Naive thymus-derived CD4-positive, alpha-beta T cell (primary cell): ENCODE measurements at regions not wholly inside any gene's neighbourhood (a gene's known extent, or its start where the extent isn't known, plus 50 kb on each side); places are given as distances from the start of the nearest gene placed in this dataset.

Experiments used
- ATAC-seq: fragments of 150-1000 bp; cut with Tn5 transposase; 2 replicates; pipeline ENCODE4 v1.10.0; 2021; ENCODE audit warnings: mild to moderate bottlenecking, moderate library complexity
- CTCF ChIA-PET: fragments of 350-600 bp; sonication (Branson Sonifier 250); formaldehyde crosslinking; loops from one replicate; lab custom pipeline; 2021; ENCODE audit warnings: antibody characterized with exemption; lab: Charles Lee
- POLR2A ChIA-PET: fragments of 350-600 bp; sonication (Branson Sonifier 250); formaldehyde crosslinking; loops from one replicate; lab custom pipeline; 2021; ENCODE audit warnings: antibody characterized with exemption, inconsistent platforms; lab: Charles Lee
- DNase-seq, 9 donors: peaks; one replicate each; pipeline versions ENCODE4 v3.0.0 to v3.0.0-alpha.2; 2020 to 2022; ENCODE audit warnings: mixed read lengths in 1 of 9
- H3K27ac ChIP-seq: one replicate; pipeline ENCODE4 v1.7.0; 2013; ENCODE audit warnings: mild to moderate bottlenecking, low read depth, low read length, moderate library complexity
- H3K27me3 ChIP-seq, 2 donors: one replicate each; pipeline ENCODE4 v1.7.0; 2013; ENCODE audit warnings: low read length in 2 of 2, mild to moderate bottlenecking in 2 of 2, moderate library complexity in 2 of 2; ENCODE audit not compliant: control insufficient read depth in 2 of 2, insufficient read depth in 2 of 2
- H3K36me3 ChIP-seq, 3 experiments: 1 replicate in 2 of 3; 2 replicates in 1 of 3; pipeline ENCODE4 v1.7.0; 2013; ENCODE audit warnings: low read length in 3 of 3, mild to moderate bottlenecking in 3 of 3, moderate library complexity in 1 of 3; ENCODE audit not compliant: insufficient read depth in 3 of 3, control insufficient read depth in 2 of 3
- H3K4me1 ChIP-seq, 2 donors: one replicate each; pipeline ENCODE4 v1.7.0; 2013; ENCODE audit warnings: low read length in 2 of 2, mild to moderate bottlenecking in 2 of 2, moderate library complexity in 1 of 2; ENCODE audit not compliant: control insufficient read depth in 2 of 2, insufficient read depth in 2 of 2
- H3K4me3 ChIP-seq: 2 replicates; pipeline ENCODE4 v1.7.0; 2013; ENCODE audit warnings: mild to moderate bottlenecking, low read length
- H3K9me3 ChIP-seq, 3 experiments: 1 replicate in 2 of 3; 2 replicates in 1 of 3; pipeline ENCODE4 v1.7.0; 2013; ENCODE audit warnings: low read length in 3 of 3; ENCODE audit not compliant: control insufficient read depth in 2 of 3
- H3K27ac Mint-ChIP-seq, 9 donors: one replicate each; pipeline ENCODE4 v1.8.0; 2020 to 2022; ENCODE audit warnings: mixed read lengths in 9 of 9, mild to moderate bottlenecking in 8 of 9, moderate library complexity in 5 of 9, inconsistent platforms in 2 of 9
- H3K27me3 Mint-ChIP-seq, 5 donors: one replicate each; pipeline ENCODE4 v1.8.0; 2021 to 2022; ENCODE audit warnings: mixed read lengths in 5 of 5, mild to moderate bottlenecking in 1 of 5
- H3K36me3 Mint-ChIP-seq, 5 donors: one replicate each; pipeline ENCODE4 v1.8.0; 2020 to 2022; ENCODE audit warnings: mixed read lengths in 5 of 5, mild to moderate bottlenecking in 3 of 5, inconsistent platforms in 1 of 5
- H3K4me1 Mint-ChIP-seq, 7 donors: one replicate each; pipeline ENCODE4 v1.8.0; 2020 to 2022; ENCODE audit warnings: mixed read lengths in 7 of 7, mild to moderate bottlenecking in 3 of 7, inconsistent platforms in 1 of 7
- H3K4me3 Mint-ChIP-seq, 10 donors: one replicate each; pipeline ENCODE4 v1.8.0; 2020 to 2022; ENCODE audit warnings: mild to moderate bottlenecking in 10 of 10, mixed read lengths in 10 of 10, moderate library complexity in 6 of 10, inconsistent platforms in 2 of 10
- H3K9me3 Mint-ChIP-seq, 11 donors: one replicate each; pipeline ENCODE4 v1.8.0; 2020 to 2022; ENCODE audit warnings: mixed read lengths in 11 of 11, mild to moderate bottlenecking in 4 of 11, inconsistent platforms in 1 of 11, moderate library complexity in 1 of 11
- intact Hi-C, 2 donors: fragments of 100-400 bp; cut with micrococcal nuclease; formaldehyde crosslinking; loops; one replicate each; pipeline ENCODE4 v1.15.1; 2023

- no peak overlapping the region for H3K27ac ChIP-seq
- Mint-ChIP-seq H3K27me3 (peaks cover 0 to 29% (median 4%) of the 10 kb centered on the region in 5 donors), H3K27ac (no peak overlapping the region), H3K4me3 (no peak overlapping the region), H3K36me3 (no peaks in the 10 kb centered on the region), H3K9me3 (peaks cover 1 to 21% (median 7%) of the 10 kb centered on the region in 11 donors), H3K4me1 (peaks cover 0 to 2% (median 0%) of the 10 kb centered on the region in 7 donors)
- intact Hi-C loops = no loop called here
- POLR2A ChIA-PET = no interaction called here
- CTCF ChIA-PET = no interaction called here
- H3K4me3 ChIP-seq = no peak overlapping the region
- DNase-seq (no peak), ATAC-seq (no peak)
- no peaks in the 10 kb centered on the region for H3K27me3 ChIP-seq
- no peaks in the 10 kb centered on the region for H3K9me3 ChIP-seq
- H3K36me3 ChIP-seq = no peaks in the 10 kb centered on the region
- no peaks in the 10 kb centered on the region for H3K4me1 ChIP-seq
Measured at GRCh38 chr19:30277941-30278881, 94.0 kb upstream of the ZNF536 start.

GRCh38 chr19:30278882-30279254 lies 93.3 kb upstream of the ZNF536 start:
- Histone ChIP-seq H3K36me3 (no peaks in the 10 kb centered on the region), H3K27me3 (no peaks in the 10 kb centered on the region), H3K4me3 (no peak overlapping the region), H3K9me3 (no peaks in the 10 kb centered on the region), H3K27ac (no peak overlapping the region), H3K4me1 (no peaks in the 10 kb centered on the region)
- Mint-ChIP-seq H3K27ac (no peak overlapping the region), H3K36me3 (no peaks in the 10 kb centered on the region), H3K9me3 (peaks cover 0 to 16% (median 3%) of the 10 kb centered on the region in 11 donors), H3K27me3 (peaks cover 0 to 29% (median 4%) of the 10 kb centered on the region in 5 donors), H3K4me3 (no peak overlapping the region), H3K4me1 (peaks cover 0 to 2% (median 0%) of the 10 kb centered on the region in 7 donors)
- ChIA-PET CTCF (no interaction called here), POLR2A (no interaction called here)
- no peak for DNase-seq
- ATAC-seq = no peak
- intact Hi-C loops = no loop called here

- POLR2A ChIA-PET = no interaction called here
- intact Hi-C loops = no loop called here
- Mint-ChIP-seq H3K36me3 (no peaks in the 10 kb centered on the region), H3K27me3 (peaks cover 0 to 36% (median 5%) of the 10 kb centered on the region in 5 donors), H3K4me3 (no peak overlapping the region), H3K4me1 (peaks cover 0 to 2% (median 0%) of the 10 kb centered on the region in 7 donors), H3K9me3 (peaks cover 0 to 10% (median 1%) of the 10 kb centered on the region in 11 donors), H3K27ac (no peak overlapping the region)
- H3K9me3 ChIP-seq = no peaks in the 10 kb centered on the region
- no peak overlapping the region for H3K27ac ChIP-seq
- H3K36me3 ChIP-seq = no peaks in the 10 kb centered on the region
- no peaks in the 10 kb centered on the region for H3K4me1 ChIP-seq
- CTCF ChIA-PET = no interaction called here
- DNase-seq (no peak), ATAC-seq (no peak)
- H3K4me3 ChIP-seq = no peak overlapping the region
- no peaks in the 10 kb centered on the region for H3K27me3 ChIP-seq
Measured at GRCh38 chr19:30280018-30280417, 92.2 kb upstream of the ZNF536 start.

- no peak overlapping the region for H3K4me3 ChIP-seq
- Mint-ChIP-seq H3K27me3 (peaks cover 0 to 46% (median 14%) of the 10 kb centered on the region in 5 donors), H3K36me3 (no peaks in the 10 kb centered on the region), H3K4me3 (no peak overlapping the region), H3K9me3 (peaks cover 0 to 13% (median 2%) of the 10 kb centered on the region in 11 donors), H3K27ac (no peak overlapping the region), H3K4me1 (peaks cover 0 to 2% (median 0%) of the 10 kb centered on the region in 7 donors)
- no peak for DNase-seq
- CTCF ChIA-PET = no interaction called here
- H3K4me1 ChIP-seq = no peaks in the 10 kb centered on the region
- POLR2A ChIA-PET = no interaction called here
- no peak for ATAC-seq
- H3K27me3 ChIP-seq = no peaks in the 10 kb centered on the region
- no peaks in the 10 kb centered on the region for H3K9me3 ChIP-seq
- no peak overlapping the region for H3K27ac ChIP-seq
- intact Hi-C loops = no loop called here
- H3K36me3 ChIP-seq = no peaks in the 10 kb centered on the region
Measured at GRCh38 chr19:30281906-30282305, 90.3 kb upstream of the ZNF536 start.

- POLR2A ChIA-PET = no interaction called here
- intact Hi-C loops = no loop called here
- H3K4me3 Mint-ChIP-seq = no peak overlapping the region
- peaks cover 0 to 39% (median 10%) of the 10 kb centered on the region in 5 donors for H3K27me3 Mint-ChIP-seq
- H3K9me3 ChIP-seq = no peaks in the 10 kb centered on the region
- H3K36me3 Mint-ChIP-seq = no peaks in the 10 kb centered on the region
- DNase-seq (no peak), ATAC-seq (no peak)
- H3K4me1 ChIP-seq = no peaks in the 10 kb centered on the region
- no peak overlapping the region for H3K4me3 ChIP-seq
- no peaks in the 10 kb centered on the region for H3K27me3 ChIP-seq
- H3K36me3 ChIP-seq = no peaks in the 10 kb centered on the region
- peaks cover 0 to 13% (median 4%) of the 10 kb centered on the region in 11 donors for H3K9me3 Mint-ChIP-seq
- H3K27ac Mint-ChIP-seq = no peak overlapping the region
- H3K27ac ChIP-seq = no peak overlapping the region
- no peaks in the 10 kb centered on the region for H3K4me1 Mint-ChIP-seq
- CTCF ChIA-PET = no interaction called here
Measured at GRCh38 chr19:30283556-30283955, 88.6 kb upstream of the ZNF536 start.

- Mint-ChIP-seq H3K9me3 (peaks cover 0 to 9% (median 2%) of the 10 kb centered on the region in 11 donors), H3K27me3 (peaks cover 0 to 36% (median 10%) of the 10 kb centered on the region in 5 donors)
Measured at GRCh38 chr19:30284209-30284608, 88.0 kb upstream of the ZNF536 start.

GRCh38 chr19:30284885-30285284 lies 87.3 kb upstream of the ZNF536 start:
- no peaks in the 10 kb centered on the region for H3K27me3 ChIP-seq
- no peaks in the 10 kb centered on the region for H3K36me3 Mint-ChIP-seq
- no peaks in the 10 kb centered on the region for H3K9me3 ChIP-seq
- intact Hi-C loops = no loop called here
- H3K4me1 Mint-ChIP-seq = no peaks in the 10 kb centered on the region
- no peak overlapping the region for H3K4me3 ChIP-seq
- no peak overlapping the region for H3K27ac Mint-ChIP-seq
- H3K27me3 Mint-ChIP-seq = peaks cover 0 to 32% (median 9%) of the 10 kb centered on the region in 5 donors
- H3K36me3 ChIP-seq = no peaks in the 10 kb centered on the region
- H3K9me3 Mint-ChIP-seq = peaks cover 0 to 8% (median 3%) of the 10 kb centered on the region in 11 donors
- H3K4me1 ChIP-seq = no peaks in the 10 kb centered on the region
- ATAC-seq = no peak
- H3K27ac ChIP-seq = no peak overlapping the region
- CTCF ChIA-PET = no interaction called here
- H3K4me3 Mint-ChIP-seq = no peak overlapping the region
- DNase-seq = no peak
- POLR2A ChIA-PET = no interaction called here

More at GRCh38 chr19:30284209-30284608, 88.0 kb upstream of the ZNF536 start:
- no peak overlapping the region for H3K4me3 Mint-ChIP-seq
- ChIA-PET POLR2A (no interaction called here), CTCF (no interaction called here)
- no peaks in the 10 kb centered on the region for H3K27me3 ChIP-seq
- H3K4me1 Mint-ChIP-seq = no peaks in the 10 kb centered on the region
- H3K9me3 ChIP-seq = no peaks in the 10 kb centered on the region
- no peaks in the 10 kb centered on the region for H3K36me3 Mint-ChIP-seq
- H3K27ac Mint-ChIP-seq = no peak overlapping the region
- DNase-seq = no peak
- H3K4me3 ChIP-seq = no peak overlapping the region
- intact Hi-C loops = no loop called here
- H3K27ac ChIP-seq = no peak overlapping the region
- ATAC-seq = no peak
- H3K36me3 ChIP-seq = no peaks in the 10 kb centered on the region
- H3K4me1 ChIP-seq = no peaks in the 10 kb centered on the region
